K562 (cell line): ENCODE measurements at regions not wholly inside any gene's neighbourhood (a gene's known extent, or its start where the extent isn't known, plus 50 kb on each side); places are given as distances from the start of the nearest gene placed in this dataset.

Source experiments
- ATAC-seq: fragments of 200-7000 bp; cut with Tn5 transposase; 3 replicates; pipeline ENCODE4 v1.9.1; 2020; ENCODE audit warnings: moderate library complexity
- BruUV-seq: library from RNA; stranded (reverse); fragments of 400-500 nt; replicated peaks from 2 replicates; lab custom pipeline; 2021; lab: Mats Ljungman, UMichigan
- CTCF ChIA-PET: fragments of 300-600 bp; formaldehyde crosslinking; extraction: SDS; loops from one replicate; lab custom pipeline; 2021; ENCODE audit warnings: low intra/inter-chr PET ratio; lab: Yijun Ruan, JAX
- POLR2A ChIA-PET: fragments of 300-600, 350-650 bp; sonication (Branson Sonifier 250); formaldehyde crosslinking; extraction: SDS; loops from one replicate; lab custom pipeline; 2021; ENCODE audit warnings: antibody characterized with exemption, inconsistent platforms; lab: Yijun Ruan, JAX
- DNase-seq, 4 experiments: peaks; one replicate each; pipeline versions ENCODE4 v3.0.0 to v3.0.0-alpha.2; 2011 to 2018; ENCODE audit warnings: low spot score in 3 of 4, mixed read lengths in 3 of 4; ENCODE audit errors: extremely low read depth in 1 of 4
- FAIRE-seq: peaks from 2 replicates; lab custom pipeline; 2011; peaks lifted over from hg19 to GRCh38; lab: Jason Lieb, UNC
- H2AFZ ChIP-seq: 2 replicates; pipeline ENCODE4 v1.6.0; 2011; ENCODE audit warnings: low read depth, low read length, control low read depth, inconsistent platforms
- H3K27ac ChIP-seq: fragments of 200-600 bp; 3 replicates; pipeline ENCODE4 v1.8.0; 2011; ENCODE audit warnings: low read depth, mild to moderate bottlenecking, control low read depth, inconsistent platforms, low read length, moderate library complexity, mixed read lengths; ENCODE audit errors: extremely low read depth
- H3K27me3 ChIP-seq, 2 experiments: fragments of 300-600 bp in 1 of 2; 2 replicates in 1 of 2; 3 replicates in 1 of 2; pipeline versions ENCODE4 v1.6.0 to v1.8.0; 2011; ENCODE audit warnings: inconsistent platforms in 2 of 2, low read length in 2 of 2, mild to moderate bottlenecking in 1 of 2, mixed read lengths in 1 of 2, moderate library complexity in 1 of 2; ENCODE audit not compliant: control insufficient read depth in 2 of 2, insufficient read depth in 2 of 2
- H3K36me3 ChIP-seq: fragments of 300-600 bp; 3 replicates; pipeline ENCODE4 v1.8.0; 2011; ENCODE audit warnings: mild to moderate bottlenecking, low read length, inconsistent platforms; ENCODE audit not compliant: control insufficient read depth, insufficient read depth
- H3K4me1 ChIP-seq, 2 experiments: fragments of 200-600 bp in 1 of 2; replicated peaks in 1 of 2; 2 replicates in 1 of 2; 3 replicates in 1 of 2; pipeline versions ENCODE4 v1.5.1 to v1.8.0; 2011; ENCODE audit warnings: inconsistent platforms in 2 of 2, low read length in 2 of 2, mild to moderate bottlenecking in 1 of 2, mixed read lengths in 1 of 2, moderate library complexity in 1 of 2; ENCODE audit not compliant: control insufficient read depth in 2 of 2, insufficient read depth in 2 of 2
- H3K4me2 ChIP-seq: 2 replicates; pipeline ENCODE4 v1.6.1; 2011; ENCODE audit warnings: low read length, control low read depth, inconsistent platforms, mixed read lengths; ENCODE audit not compliant: insufficient read depth
- H3K4me3 ChIP-seq: fragments of 200-600 bp; sonication (generic), shearing (Covaris generic); 2 replicates; pipeline ENCODE4 v1.5.1; 2016; ENCODE audit warnings: control low read depth, inconsistent platforms
- H3K79me2 ChIP-seq: fragments of 200-600 bp; 3 replicates; pipeline ENCODE4 v1.8.0; 2011; ENCODE audit warnings: low read length, inconsistent platforms; ENCODE audit not compliant: control insufficient read depth, insufficient read depth
- H3K9ac ChIP-seq, 2 experiments: 2 replicates each; pipeline versions ENCODE4 v1.6.0 to v1.6.1; 2011; ENCODE audit warnings: low read depth in 2 of 2, low read length in 2 of 2, control low read depth in 1 of 2, inconsistent platforms in 1 of 2, mild to moderate bottlenecking in 1 of 2, mixed read lengths in 1 of 2; ENCODE audit not compliant: insufficient read depth in 1 of 2
- H3K9me1 ChIP-seq: one replicate; pipeline ENCODE4 v1.6.0; 2011; ENCODE audit warnings: inconsistent platforms, mild to moderate bottlenecking, low read length, moderate library complexity; ENCODE audit not compliant: control insufficient read depth, insufficient read depth
- H3K9me3 ChIP-seq: replicated peaks from 2 replicates; pipeline ENCODE4 v1.5.1; 2011; ENCODE audit warnings: low read depth, low read length, inconsistent platforms; ENCODE audit not compliant: control insufficient read depth, insufficient read depth
- H4K20me1 ChIP-seq: replicated peaks from 2 replicates; pipeline ENCODE4 v1.6.1; 2011; ENCODE audit warnings: low read length, inconsistent platforms, mixed read lengths; ENCODE audit not compliant: control insufficient read depth, insufficient read depth
- CEBPB ChIP-seq: fragments of 450-650 bp; IDR thresholded peaks from 2 replicates; pipeline ENCODE4 v1.6.1; 2016; ENCODE audit warnings: missing genetic modification characterization, missing compliant biosample characterization
- CEBPG ChIP-seq, 3 experiments: fragments of 200-800 bp in 1 of 3; sonication (Bioruptor generic) in 1 of 3; sonication (generic) in 1 of 3; formaldehyde crosslinking in 1 of 3; IDR thresholded peaks in 2 of 3; conservative IDR thresholded peaks in 1 of 3; 2 replicates each; pipeline versions ENCODE4 v1.6.1 to v1.8.0; 2016 to 2022; ENCODE audit warnings: missing compliant biosample characterization in 2 of 3, missing genetic modification characterization in 2 of 3, mild to moderate bottlenecking in 1 of 3, missing genetic modification reagents in 1 of 3
- DNMT1 ChIP-seq: fragments of 450-650 bp; IDR thresholded peaks from 2 replicates; pipeline ENCODE4 v1.6.1; 2016; ENCODE audit warnings: antibody characterized with exemption, mild to moderate bottlenecking
- in situ Hi-C: fragments of 300-500 bp; cut with MboI; formaldehyde crosslinking; loops from 4 replicates; pipeline ENCODE4 v1.15.0; 2018; ENCODE audit warnings: inconsistent platforms, mixed read lengths
- intact Hi-C: fragments of 100-400 bp; cut with micrococcal nuclease; formaldehyde crosslinking; loops from 2 replicates; pipeline ENCODE4 v1.14.2; 2022
- TF ChIP-seq, protein P1 (sequence below), 2 experiments: fragments of 450-650 bp in 1 of 2; sonication (generic) in 1 of 2; formaldehyde crosslinking in 1 of 2; IDR thresholded peaks in 1 of 2; conservative IDR thresholded peaks in 1 of 2; 2 replicates each; pipeline versions ENCODE4 v1.6.1 to v1.8.1; 2016 to 2023; ENCODE audit warnings: mild to moderate bottlenecking in 2 of 2, moderate library complexity in 2 of 2, inconsistent platforms in 1 of 2, missing genetic modification reagents in 1 of 2

DNA sequence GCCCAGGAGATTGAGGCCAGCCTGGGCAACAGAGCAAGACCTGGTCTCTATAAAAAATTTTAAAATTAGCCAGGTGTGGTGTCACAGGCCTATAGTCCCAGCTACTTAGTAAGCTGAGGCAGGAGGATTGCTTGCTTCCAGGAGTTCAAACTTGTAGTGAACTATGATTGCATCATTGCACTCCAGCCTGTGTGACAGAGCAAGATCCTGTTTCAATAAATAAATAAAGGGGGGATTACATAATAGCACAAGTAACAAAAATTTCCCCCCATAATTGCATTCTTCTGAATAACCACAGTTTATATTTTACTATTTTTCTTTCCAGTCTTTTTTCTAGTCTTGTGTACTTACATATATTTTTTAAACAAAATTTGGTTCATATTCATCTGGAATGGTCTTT, 135.6 kb downstream of the CHIC2 start:
- no peaks in the 10 kb centered on the region for H3K79me2 ChIP-seq
- H3K36me3 ChIP-seq = no peaks in the 10 kb centered on the region
- H4K20me1 ChIP-seq = no peaks in the 10 kb centered on the region; the same call in 1 of the 2 replicates
- H2AFZ ChIP-seq = no peak overlapping the region
- intact Hi-C loops = no loop called here
- in situ Hi-C loops = no loop called here
- H3K4me2 ChIP-seq = no peak overlapping the region
- H3K4me1 ChIP-seq = no peaks in the 10 kb centered on the region; a peak in 1 of 5 replicates
- no peak for FAIRE-seq
- TF ChIP-seq, protein P1, sequence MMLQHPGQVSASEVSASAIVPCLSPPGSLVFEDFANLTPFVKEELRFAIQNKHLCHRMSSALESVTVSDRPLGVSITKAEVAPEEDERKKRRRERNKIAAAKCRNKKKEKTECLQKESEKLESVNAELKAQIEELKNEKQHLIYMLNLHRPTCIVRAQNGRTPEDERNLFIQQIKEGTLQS (IDR thresholded peaks at IDR 0.05) = peak; percentile 42; the same call in 1 of the 2 replicates
- TF ChIP-seq, protein P1 (CRISPR knock-in tag; conservative IDR thresholded peaks at IDR 0.05) = no peak
- TF ChIP-seq CEBPG (CRISPR knock-in tag; IDR thresholded peaks at IDR 0.05) (no peak), CEBPG (tag; conservative IDR thresholded peaks at IDR 0.05 in 1 of 2, IDR thresholded peaks at IDR 0.05 in 1 of 2) (peak in 1 of 2 experiments; percentile 42; a peak in 2 of 4 replicates), CEBPB (peak; percentile 40; the same call in 1 of the 2 replicates), DNMT1 (no peak)
- H3K4me3 ChIP-seq = no peak overlapping the region
- H3K9ac ChIP-seq = no peak overlapping the region
- H3K9me3 ChIP-seq = no peaks in the 10 kb centered on the region
- no TSS peak for BruUV-seq
- no peak overlapping the region for H3K27ac ChIP-seq
- ChIA-PET CTCF (no interaction called here), POLR2A (interaction anchor here (0.6 kb wide), 1 partner anchor 13 kb away, joined by 3 read pairs; no protein-coding TSS in a partner anchor)
- ATAC-seq = no peak
- no peaks in the 10 kb centered on the region for H3K9me1 ChIP-seq
- DNase-seq = no peak
- H3K27me3 ChIP-seq = peaks cover 2 to 26% of the 10 kb centered on the region in 2 experiments; a peak in 3 of 5 replicates
